GM18873 (cell line): ENCODE measurements at regions not wholly inside any gene's neighbourhood (a gene's known extent, or its start where the extent isn't known, plus 50 kb on each side); places are given as distances from the start of the nearest gene placed in this dataset.
A peak's percentile ranks its signal among the peaks of the same experiment; 100 is the strongest.

Experiments used
- ATAC-seq: cut with Tn5 transposase; IDR thresholded peaks from one replicate; pipeline ENCODE4 v1.9.1; 2021; ENCODE audit warnings: mild to moderate bottlenecking, moderate library complexity, moderate number of reproducible peaks; ENCODE audit not compliant: unreplicated experiment, low FRiP score

- ATAC-seq, result no peak
These were observed 187.0 kb upstream of the GHITM start for GRCh38 chr10:83952314-83952713.

- ATAC-seq, result no peak
These were observed 185.7 kb upstream of the GHITM start for GRCh38 chr10:83953589-83953988.

GRCh38 chr10:83954193-83954799, 185.0 kb upstream of the GHITM start:
- no peak for ATAC-seq

GRCh38 chr10:83955406-83955805, 183.9 kb upstream of the GHITM start:
- no peak for ATAC-seq

GRCh38 chr10:83957168-83957947, 182.0 kb upstream of the GHITM start:
- ATAC-seq, result no peak

GRCh38 chr10:83959328-83959727, 180.0 kb upstream of the GHITM start:
- no peak for ATAC-seq

- no peak for ATAC-seq
These were observed 179.2 kb upstream of the GHITM start for GRCh38 chr10:83960125-83960524.

- no peak for ATAC-seq
These were observed 177.7 kb upstream of the GHITM start for GRCh38 chr10:83961620-83962019.

- ATAC-seq, result no peak
These were observed 175.9 kb upstream of the GHITM start for GRCh38 chr10:83963446-83963845.

- no peak for ATAC-seq
These were observed 173.8 kb upstream of the GHITM start for GRCh38 chr10:83965473-83965872.

GRCh38 chr10:83968052-83968451, 171.3 kb upstream of the GHITM start:
- no peak for ATAC-seq

- no peak for ATAC-seq
These were observed 160.5 kb upstream of the GHITM start for GRCh38 chr10:83978681-83979383.

- no peak for ATAC-seq
These were observed 156.5 kb upstream of the GHITM start for GRCh38 chr10:83982812-83983211.

- no peak for ATAC-seq
These were observed 155.6 kb upstream of the GHITM start for GRCh38 chr10:83983578-83984255.

- no peak for ATAC-seq
These were observed 155.1 kb upstream of the GHITM start for GRCh38 chr10:83984256-83984640.

GRCh38 chr10:83986800-83987199, 152.5 kb upstream of the GHITM start:
- no peak for ATAC-seq

- no peak for ATAC-seq
These were observed 152.1 kb upstream of the GHITM start for GRCh38 chr10:83987216-83987615.

- ATAC-seq, result no peak
These were observed 150.9 kb upstream of the GHITM start for GRCh38 chr10:83988435-83988834.

- ATAC-seq, result peak; percentile 93
These were observed 149.2 kb upstream of the GHITM start for GRCh38 chr10:83990126-83990525.

GRCh38 chr10:83991986-83992753, 147.1 kb upstream of the GHITM start:
- no peak for ATAC-seq
